AG09309 (cell line): ENCODE measurements at regions not wholly inside any gene's neighbourhood (a gene's known extent, or its start where the extent isn't known, plus 50 kb on each side); places are given as distances from the start of the nearest gene placed in this dataset.
"Not testable (repeated sequence)": the region's sequence is repeated elsewhere in the genome, so short reads cannot be mapped to it uniquely, and the experiment has no call there.

Experiments used
- DNase-seq: peaks from one replicate; pipeline ENCODE4 v3.0.0-alpha.2; 2010; ENCODE audit warnings: low read depth
- H3K4me3 ChIP-seq: 2 replicates; pipeline ENCODE4 v1.5.1; 2011; ENCODE audit warnings: mild to moderate bottlenecking, low read depth, low read length, moderate library complexity; ENCODE audit not compliant: control insufficient read depth
- CTCF ChIP-seq: IDR thresholded peaks from 2 replicates; pipeline ENCODE4 v1.5.1; 2011; ENCODE audit warnings: mild to moderate bottlenecking, low read depth, low read length, inconsistent platforms; ENCODE audit not compliant: insufficient read depth, control insufficient read depth; ENCODE audit errors: missing control alignments

GRCh38 chr2:102892698-102893310 is 131.0 kb downstream of the TMEM182 start:
- DNase-seq, result no peak
- H3K4me3 ChIP-seq, result no peak overlapping the region
- no peak for TF ChIP-seq CTCF

- no peak overlapping the region for H3K4me3 ChIP-seq
- DNase-seq, result no peak
- TF ChIP-seq CTCF, result no peak
Observed at GRCh38 chr2:102893870-102894269, 132.0 kb downstream of the TMEM182 start.

GRCh38 chr2:102895376-102895775 is 133.5 kb downstream of the TMEM182 start:
- no peak for TF ChIP-seq CTCF
- H3K4me3 ChIP-seq, result no peak overlapping the region
- DNase-seq, result no peak

GRCh38 chr2:102909240-102909639 is 147.4 kb downstream of the TMEM182 start:
- not testable (repeated sequence) for DNase-seq

GRCh38 chr2:102910724-102911123 is 148.9 kb downstream of the TMEM182 start:
- DNase-seq, result no peak
- no peak overlapping the region for H3K4me3 ChIP-seq
- TF ChIP-seq CTCF, result no peak

More at GRCh38 chr2:102909240-102909639, 147.4 kb downstream of the TMEM182 start:
- not testable (repeated sequence) for H3K4me3 ChIP-seq

- TF ChIP-seq CTCF, result no peak
- no peak for DNase-seq
- H3K4me3 ChIP-seq, result no peak overlapping the region
Observed at GRCh38 chr2:102915128-102915527, 153.3 kb downstream of the TMEM182 start.

- H3K4me3 ChIP-seq, result no peak overlapping the region
- DNase-seq, result no peak
- no peak for TF ChIP-seq CTCF
Observed at GRCh38 chr2:102922321-102922720, 160.5 kb downstream of the TMEM182 start.
